Right renal cortex interstitium (tissue), 3 donors: ENCODE measurements at regions not wholly inside any gene's neighbourhood (a gene's known extent, or its start where the extent isn't known, plus 50 kb on each side); places are given as distances from the start of the nearest gene placed in this dataset.
"Not testable (repeated sequence)": the region's sequence is repeated elsewhere in the genome, so short reads cannot be mapped to it uniquely, and the experiment has no call there.

Experiments used
- DNase-seq, 3 donors: peaks; one replicate each; pipeline ENCODE4 v3.0.0-alpha.2; 2013; ENCODE audit warnings: low read depth in 3 of 3, low spot score in 2 of 3

DNA sequence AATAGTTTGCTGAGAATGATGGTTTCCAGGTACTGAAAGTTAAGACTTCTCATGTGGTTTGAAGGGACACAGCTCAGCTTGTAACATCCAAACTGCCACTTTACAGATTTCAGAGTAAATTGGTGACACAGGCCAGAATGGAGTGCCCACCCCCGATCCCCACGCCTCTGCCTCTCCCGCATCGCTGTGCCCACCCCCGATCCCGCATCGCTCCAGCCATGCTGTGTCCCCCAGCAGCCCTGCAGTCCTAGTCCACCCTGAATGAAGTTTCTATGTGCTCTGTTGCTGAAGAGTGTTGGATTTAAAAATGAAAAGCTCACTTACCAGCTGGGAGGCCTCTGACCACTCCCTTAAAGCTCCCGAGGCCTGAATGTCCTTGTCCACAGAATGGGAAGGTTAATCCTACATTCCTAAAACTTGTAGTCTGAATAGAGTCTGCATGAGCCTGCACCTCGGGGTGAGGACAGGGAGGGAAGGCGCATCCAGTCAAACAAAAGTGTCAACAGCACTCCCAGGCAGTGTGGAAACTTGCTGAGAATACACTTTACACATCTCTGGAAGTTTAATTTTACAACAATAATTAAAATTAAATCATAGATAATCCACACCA lies 176.4 kb upstream of the ID2 start:
- no peak for DNase-seq

DNA sequence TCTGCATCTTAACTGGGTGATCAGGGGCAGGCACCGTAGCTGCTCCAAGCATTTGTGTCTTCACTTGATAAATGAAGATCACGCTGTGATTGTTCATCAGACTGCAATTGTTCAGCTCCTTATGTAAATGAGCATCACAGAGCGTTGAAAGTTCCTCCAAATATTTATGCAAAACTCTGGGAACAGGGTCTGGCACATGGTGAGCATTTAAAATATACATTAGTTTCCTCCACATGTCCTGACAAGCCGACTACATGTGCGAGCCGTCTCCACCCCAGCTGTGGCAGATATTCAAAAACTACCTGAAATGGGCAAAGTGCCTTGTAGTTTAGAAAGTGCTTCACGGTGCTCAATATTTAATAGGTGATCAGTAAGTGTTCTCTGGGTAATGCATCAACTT lies 175.1 kb upstream of the ID2 start:
- no peak for DNase-seq

DNA sequence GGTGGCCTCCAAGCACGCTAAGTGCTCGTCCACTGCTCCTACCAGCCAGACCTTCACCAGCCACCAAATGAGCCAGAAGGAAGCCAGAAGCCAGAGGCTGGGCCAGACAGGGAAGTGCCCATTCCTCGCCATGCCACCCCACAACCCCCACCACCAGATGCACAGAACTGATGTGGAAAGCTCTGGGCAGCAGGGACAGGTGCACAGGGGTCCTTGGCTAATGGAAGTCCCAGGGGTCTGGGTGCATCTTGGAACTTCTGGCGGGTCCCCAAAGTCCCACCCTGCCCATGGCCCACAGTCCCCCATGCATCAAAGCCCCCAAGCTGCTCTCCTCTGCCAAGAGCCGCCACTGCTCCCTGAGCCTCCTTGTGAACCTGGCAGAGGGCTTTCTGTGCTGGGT lies 173.1 kb upstream of the ID2 start:
- DNase-seq: no peak

DNA sequence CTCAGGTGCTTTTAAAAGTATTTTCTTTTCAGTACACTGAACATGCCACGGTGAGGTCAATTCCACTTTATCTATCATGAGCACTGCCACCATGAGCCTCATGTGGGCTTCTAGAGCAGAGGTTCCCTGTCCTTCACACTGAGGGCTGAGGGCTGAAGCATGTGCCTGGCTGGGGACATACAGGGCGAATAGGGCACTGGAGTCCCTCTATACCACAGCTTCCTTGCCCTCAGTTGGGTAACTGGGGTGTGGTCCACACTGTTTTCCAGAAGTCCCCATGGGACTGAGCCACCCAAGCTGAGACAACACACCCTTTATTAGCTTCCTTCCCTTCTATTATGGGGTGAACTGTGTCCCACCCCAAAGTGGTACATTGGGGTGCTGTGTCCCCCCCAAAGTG lies 172.2 kb upstream of the ID2 start:
- no peak for DNase-seq

GRCh38 chr2:8510055-8510454 lies 171.8 kb upstream of the ID2 start:
- not testable (repeated sequence) for DNase-seq

DNA sequence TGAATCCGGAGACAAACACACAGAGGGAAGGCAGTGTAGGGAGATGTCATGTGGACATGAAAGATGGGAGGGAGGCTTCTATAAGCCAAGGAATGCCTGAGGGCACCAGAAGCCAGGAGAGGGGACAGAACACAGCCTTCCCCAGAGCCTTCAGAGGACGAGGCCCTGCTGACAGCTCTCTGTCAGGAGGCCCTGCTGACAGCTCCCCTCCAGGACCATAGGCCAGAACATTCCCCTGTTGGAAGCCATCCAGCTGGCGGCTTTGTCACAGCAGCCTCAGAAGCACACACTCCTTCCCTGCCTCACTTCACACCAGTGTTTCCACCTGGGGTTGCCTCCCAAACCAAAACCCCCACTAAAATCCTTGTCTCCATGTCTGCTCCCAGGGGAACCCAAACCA lies 171.3 kb upstream of the ID2 start:
- no peak for DNase-seq

GRCh38 chr2:8511868-8512612 lies 169.8 kb upstream of the ID2 start:
- DNase-seq: no peak

DNA sequence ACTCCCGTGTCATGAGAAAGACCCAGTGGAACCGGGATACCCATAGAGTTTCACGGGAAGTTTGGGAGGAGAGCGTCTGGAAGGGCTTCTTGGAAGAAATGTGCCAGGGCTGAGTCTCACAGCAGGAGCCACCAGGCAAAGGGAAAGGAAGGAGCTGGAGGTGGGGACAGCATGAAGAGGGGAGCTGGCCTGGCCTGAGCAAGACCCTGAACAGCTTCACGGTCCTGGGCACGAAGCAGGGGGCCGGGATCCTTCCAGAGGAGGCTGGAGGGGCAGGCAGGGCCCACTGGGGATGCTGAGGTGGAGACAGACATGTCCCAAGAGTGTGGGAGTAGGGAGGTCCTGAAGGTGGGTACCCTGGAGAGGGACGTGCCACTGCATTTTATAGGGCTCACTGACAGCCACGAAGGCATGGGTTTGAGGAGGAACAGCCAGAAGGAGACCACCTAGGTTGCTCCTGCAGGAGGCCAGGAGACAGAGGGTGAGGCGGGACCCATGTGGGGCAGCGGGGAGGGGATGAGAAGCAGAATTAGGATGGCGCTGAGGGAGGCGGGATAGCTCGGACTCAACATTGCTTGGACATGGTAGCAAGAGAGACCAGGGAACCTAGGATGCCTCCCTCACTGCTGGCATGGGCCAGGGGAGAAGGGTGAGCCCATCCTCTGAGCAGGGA lies 168.1 kb upstream of the ID2 start:
- no peak for DNase-seq

GRCh38 chr2:8514274-8514662 lies 167.6 kb upstream of the ID2 start:
- DNase-seq: no peak

GRCh38 chr2:8514796-8515758 lies 166.8 kb upstream of the ID2 start:
- no peak for DNase-seq

DNA sequence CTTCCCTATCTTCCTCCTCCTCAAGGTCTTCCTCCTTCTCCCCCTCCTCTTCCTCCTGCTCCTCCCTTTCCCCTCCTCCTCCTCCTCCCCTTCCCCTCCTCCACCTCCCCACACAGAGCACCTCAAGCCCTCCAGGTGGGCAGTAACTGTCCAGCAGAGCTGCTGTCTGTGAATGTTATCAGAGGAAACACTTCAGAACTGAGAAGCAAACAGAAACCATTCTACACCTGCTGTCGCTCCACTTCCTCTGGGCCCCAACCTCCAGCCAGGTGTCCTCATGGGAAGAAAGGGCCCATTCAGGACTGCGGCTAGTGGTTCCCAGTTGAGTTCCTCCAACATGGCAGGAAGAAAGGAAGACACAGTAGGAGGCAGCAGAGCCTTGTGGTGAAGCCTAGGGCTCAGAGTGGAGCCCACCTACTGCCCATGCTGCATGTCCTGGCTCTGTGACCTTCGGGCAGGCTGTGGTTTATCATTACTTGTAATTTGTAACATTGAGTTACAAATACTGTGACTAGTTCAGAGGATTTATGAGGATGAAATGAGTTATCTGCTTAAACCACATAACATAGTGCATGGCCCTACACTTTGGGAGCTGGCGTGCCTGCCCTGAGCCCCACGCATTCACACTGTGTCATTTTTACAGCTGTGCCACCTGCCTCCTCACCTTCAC lies 165.9 kb upstream of the ID2 start:
- DNase-seq: no peak

DNA sequence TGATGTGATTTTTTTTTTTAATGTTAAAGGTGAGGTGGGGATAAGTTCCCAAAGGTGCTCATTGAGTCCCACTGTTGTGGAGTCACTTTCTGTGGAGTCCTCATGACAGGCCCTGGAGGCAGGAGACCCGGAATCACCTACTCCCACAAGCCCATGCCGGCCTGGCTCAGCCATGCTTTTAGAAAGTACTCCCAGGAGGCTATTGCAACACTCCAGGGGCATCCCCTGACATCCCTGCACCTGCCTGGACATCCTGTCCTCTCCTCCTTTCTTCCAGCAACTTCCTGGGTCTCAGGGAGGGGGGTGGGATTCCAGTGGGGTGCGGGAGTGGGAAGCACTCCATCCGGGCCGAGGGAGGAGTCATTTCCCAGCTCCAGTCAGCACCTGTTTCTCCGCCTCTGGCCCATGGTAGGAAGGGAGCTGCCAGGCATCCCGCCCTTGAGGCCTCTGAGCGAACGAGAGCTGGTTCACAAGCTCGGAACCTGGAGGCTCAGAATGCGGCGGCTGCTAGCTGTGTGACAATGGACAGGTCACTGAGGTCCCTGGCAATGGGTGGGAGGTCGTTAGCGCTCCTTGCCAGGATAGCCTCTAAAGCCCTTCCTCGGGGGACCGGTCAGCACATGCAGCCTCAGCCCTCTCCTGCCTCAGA lies 163.9 kb upstream of the ID2 start:
- DNase-seq: no peak

- DNase-seq: no peak
Measured at GRCh38 chr2:8518979-8519668, 162.7 kb upstream of the ID2 start.

DNA sequence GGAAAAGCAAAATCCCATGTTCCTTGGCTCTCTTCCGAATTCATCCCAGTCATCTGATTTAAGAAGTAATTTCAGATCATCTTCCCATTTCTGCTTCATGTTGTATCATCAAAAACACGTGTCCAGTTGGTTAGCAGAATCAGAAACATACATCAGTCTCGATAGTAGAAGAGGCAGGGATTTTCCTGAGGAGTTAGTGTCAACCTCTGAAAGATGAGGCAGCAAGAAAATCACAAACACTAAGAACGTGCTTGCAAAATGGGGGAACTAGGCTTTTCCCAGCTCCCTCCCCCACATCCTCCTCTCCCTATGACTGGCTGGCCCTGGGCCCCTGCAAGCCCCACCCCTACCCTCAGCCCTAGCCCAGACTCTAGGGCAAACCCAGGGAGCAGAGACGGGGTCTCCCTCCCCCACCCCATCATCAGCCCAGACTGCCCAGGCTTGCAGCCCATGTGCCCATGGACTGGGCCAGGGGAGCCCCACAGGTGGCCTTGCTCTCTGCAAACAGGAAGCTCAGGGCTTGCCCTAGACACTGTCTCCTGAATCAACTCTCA lies 161.0 kb upstream of the ID2 start:
- DNase-seq: no peak

GRCh38 chr2:8522687-8523086 lies 159.2 kb upstream of the ID2 start:
- no peak for DNase-seq

- DNase-seq: no peak
Measured at GRCh38 chr2:8524388-8524787, 157.5 kb upstream of the ID2 start.

GRCh38 chr2:8524823-8525222 lies 157.0 kb upstream of the ID2 start:
- no peak for DNase-seq

DNA sequence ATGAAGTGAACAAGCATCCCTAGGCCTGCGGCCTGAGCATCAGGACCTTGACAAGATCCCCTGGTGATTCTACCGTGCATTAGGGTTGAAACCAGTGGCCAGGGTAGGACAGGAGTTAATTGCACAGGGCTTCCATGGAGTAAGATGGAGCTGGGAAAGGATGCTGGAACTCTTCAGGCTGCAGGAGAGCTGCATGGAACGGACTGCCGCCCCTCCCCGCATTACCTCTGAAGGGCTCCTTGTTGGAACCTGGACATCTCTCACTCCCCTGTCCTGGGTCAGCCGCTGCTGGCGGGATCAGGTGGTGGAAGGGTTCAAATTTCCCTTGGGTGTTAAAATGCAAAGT lies 156.6 kb upstream of the ID2 start:
- no peak for DNase-seq
